Panc1 (cell line): ENCODE measurements at regions not wholly inside any gene's neighbourhood (a gene's known extent, or its start where the extent isn't known, plus 50 kb on each side); places are given as distances from the start of the nearest gene placed in this dataset.

ENCODE experiments used
- CTCF ChIP-seq: fragments of 450-650 bp; IDR thresholded peaks from 2 replicates; pipeline ENCODE4 v1.5.1; 2017; ENCODE audit warnings: mild to moderate bottlenecking
- REST ChIP-seq, 2 experiments: IDR thresholded peaks; 2 replicates each; pipeline ENCODE4 v1.6.1; 2011 to 2012; ENCODE audit warnings: low read depth in 2 of 2, control low read depth in 1 of 2, low read length in 1 of 2, mild to moderate bottlenecking in 1 of 2, moderate library complexity in 1 of 2; ENCODE audit not compliant: insufficient read depth in 1 of 2
- SIN3A ChIP-seq: IDR thresholded peaks from 2 replicates; pipeline ENCODE4 v1.6.1; 2012; ENCODE audit warnings: low read depth, mild to moderate bottlenecking, low read length, moderate library complexity, borderline replicate concordance; ENCODE audit not compliant: insufficient read depth

GRCh38 chr1:57590978-57591377 is 167.1 kb upstream of the DAB1 start:
- no peak for TF ChIP-seq REST (IDR thresholded peaks at IDR 0.05; ENCODE audit: insufficient read depth in 1 of 2, low read depth in 2 of 2, low read length in 1 of 2)
- TF ChIP-seq CTCF = no peak
- no peak for TF ChIP-seq SIN3A
